ENCODE measurements at regions not wholly inside any gene's neighbourhood (a gene's known extent, or its start where the extent isn't known, plus 50 kb on each side); places are given as distances from the start of the nearest gene placed in this dataset.

DNA sequence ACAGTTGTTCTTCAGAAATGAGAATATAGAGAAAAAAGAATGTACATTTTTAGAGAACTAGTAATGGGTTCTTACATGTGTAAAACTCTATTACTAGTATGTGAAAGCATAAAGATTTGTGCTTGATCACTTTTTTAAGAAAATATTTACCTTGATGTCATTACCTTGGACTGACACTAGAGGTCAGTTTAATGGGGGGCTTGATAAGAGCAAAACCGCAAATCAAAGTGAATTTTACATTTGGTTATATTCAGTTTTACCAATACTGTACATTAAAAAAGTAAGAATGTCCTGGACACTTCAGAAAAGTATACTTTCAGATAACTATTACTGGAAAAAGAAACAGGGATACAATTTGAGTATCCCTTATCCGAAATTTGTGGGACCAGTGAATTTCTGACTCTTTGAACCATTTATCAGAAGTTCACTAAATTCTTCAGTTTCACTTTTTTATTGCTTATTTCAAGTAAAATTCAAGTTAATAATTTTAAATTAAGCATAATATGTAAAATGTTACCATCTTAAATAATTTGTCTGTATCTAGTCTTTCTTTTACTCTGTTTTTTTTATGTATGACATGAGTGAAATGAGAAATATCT lies 1149.5 kb downstream of the DSC3 start:
- peaks cover 5% of the 10 kb centered on the region for H3K9me3 ChIP-seq (replicated peaks; ENCODE audit: control insufficient read depth, low read depth, low read length)
- H3K4me1 ChIP-seq (ENCODE audit: control insufficient read depth, insufficient read depth, low read length) = no peaks in the 10 kb centered on the region
- WGBS (ENCODE audit: insufficient coverage) = no CpG with 5 or more reads among the region's 2 CpGs
- no peaks in the 10 kb centered on the region for H3K36me3 ChIP-seq (ENCODE audit: control insufficient read depth, insufficient read depth, low read length)
- H3K4me3 ChIP-seq (ENCODE audit: low read length) = no peak overlapping the region
- DNase-seq = peak; percentile 4
- H3K27ac ChIP-seq (ENCODE audit: low read length) = no peak overlapping the region
- H3K27me3 ChIP-seq (ENCODE audit: control insufficient read depth, insufficient read depth, low read length) = no peaks in the 10 kb centered on the region

DNA sequence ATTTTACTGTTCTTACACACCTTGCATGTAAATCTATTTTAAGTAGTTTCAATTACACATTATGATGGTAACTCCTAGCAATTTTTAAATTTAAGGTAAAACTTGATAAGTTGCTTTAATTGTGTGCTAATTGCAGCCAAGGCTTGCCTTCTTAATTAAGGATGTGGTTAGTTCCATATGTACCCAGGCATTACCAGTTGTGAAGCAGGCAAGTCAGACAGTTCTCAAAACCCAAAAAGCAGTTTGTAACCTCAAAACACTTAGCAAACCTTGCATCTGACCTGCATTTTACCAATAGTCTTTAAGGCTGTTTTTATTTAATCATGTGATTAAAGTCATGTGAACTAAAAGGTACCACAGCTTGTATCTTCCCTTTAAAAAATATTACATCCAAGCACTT lies 1159.4 kb downstream of the DSC3 start:
- no peaks in the 10 kb centered on the region for H3K27me3 ChIP-seq (ENCODE audit: control insufficient read depth, insufficient read depth, low read length)
- H3K27ac ChIP-seq (ENCODE audit: low read length) = no peak overlapping the region
- DNase-seq = no peak
- H3K9me3 ChIP-seq (replicated peaks; ENCODE audit: control insufficient read depth, low read depth, low read length) = no peaks in the 10 kb centered on the region
- H3K36me3 ChIP-seq (ENCODE audit: control insufficient read depth, insufficient read depth, low read length) = no peaks in the 10 kb centered on the region
- no peak overlapping the region for H3K4me3 ChIP-seq (ENCODE audit: low read length)
- H3K4me1 ChIP-seq (ENCODE audit: control insufficient read depth, insufficient read depth, low read length) = no peaks in the 10 kb centered on the region

DNA sequence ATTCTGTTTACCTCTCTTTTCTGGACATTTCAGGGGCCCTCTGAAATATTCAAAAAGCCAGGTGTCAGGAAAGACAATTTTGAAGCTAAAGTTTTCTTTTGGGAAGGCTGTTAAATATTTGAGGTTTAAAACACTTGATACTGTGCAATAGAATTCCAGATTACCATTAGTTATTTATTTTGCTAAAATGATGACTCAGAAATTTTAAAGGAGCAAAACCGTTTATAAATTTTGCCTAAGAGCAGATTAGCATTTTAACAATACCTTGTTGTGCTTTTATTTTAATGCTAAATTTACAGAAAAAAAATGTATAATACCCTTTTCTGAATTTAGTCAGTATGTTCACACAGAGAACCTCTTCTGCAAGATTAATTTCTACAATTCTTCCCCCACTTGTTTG lies 1159.9 kb downstream of the DSC3 start:
- H3K4me3 ChIP-seq (ENCODE audit: low read length) = no peak overlapping the region
- no peak overlapping the region for H3K27ac ChIP-seq (ENCODE audit: low read length)
- no peaks in the 10 kb centered on the region for H3K27me3 ChIP-seq (ENCODE audit: control insufficient read depth, insufficient read depth, low read length)
- H3K9me3 ChIP-seq (replicated peaks; ENCODE audit: control insufficient read depth, low read depth, low read length) = no peaks in the 10 kb centered on the region
- DNase-seq = no peak
- H3K36me3 ChIP-seq (ENCODE audit: control insufficient read depth, insufficient read depth, low read length) = no peaks in the 10 kb centered on the region
- no CpG with 5 or more reads among the region's 1 CpG for WGBS (ENCODE audit: insufficient coverage)
- no peaks in the 10 kb centered on the region for H3K4me1 ChIP-seq (ENCODE audit: control insufficient read depth, insufficient read depth, low read length)

GRCh38 chr18:29879763-29880162 lies 1162.8 kb downstream of the DSC3 start:
- Histone ChIP-seq H3K9me3 (replicated peaks; ENCODE audit: control insufficient read depth, low read depth, low read length) (peaks cover 8% of the 10 kb centered on the region), H3K36me3 (ENCODE audit: control insufficient read depth, insufficient read depth, low read length) (no peaks in the 10 kb centered on the region), H3K4me3 (ENCODE audit: low read length) (no peak overlapping the region), H3K4me1 (ENCODE audit: control insufficient read depth, insufficient read depth, low read length) (no peaks in the 10 kb centered on the region), H3K27ac (ENCODE audit: low read length) (no peak overlapping the region), H3K27me3 (ENCODE audit: control insufficient read depth, insufficient read depth, low read length) (no peaks in the 10 kb centered on the region)
- WGBS (ENCODE audit: insufficient coverage) = 20% methylated on average over 1 of the region's 2 CpGs
- no peak for DNase-seq

DNA sequence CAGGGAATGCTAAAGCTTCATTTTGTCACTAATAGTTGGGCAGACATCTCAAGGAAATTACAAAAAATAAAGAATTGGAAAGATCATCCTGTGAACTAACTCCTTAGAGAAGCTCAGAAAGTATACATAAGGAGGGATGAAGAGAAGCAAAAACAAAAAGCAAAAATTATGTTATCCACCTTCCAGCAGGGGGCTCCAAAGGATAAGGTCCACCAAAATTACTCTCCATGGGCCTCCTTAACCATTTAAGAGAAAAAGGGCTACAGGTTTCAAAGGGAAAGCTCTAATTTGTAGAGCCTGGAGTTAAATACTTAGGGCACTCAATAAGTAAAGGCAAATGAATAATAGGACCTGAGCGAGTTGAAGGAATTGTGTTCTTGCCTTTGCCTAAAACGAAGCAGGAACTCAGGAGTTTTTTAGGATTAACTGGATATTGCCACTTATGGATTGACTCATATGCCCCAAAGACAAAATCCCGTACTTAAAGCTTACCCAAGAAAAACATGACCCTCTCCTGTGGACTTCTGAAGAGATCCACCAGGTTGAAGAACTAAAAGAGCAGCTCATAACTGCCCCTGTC lies 1167.9 kb downstream of the DSC3 start:
- Histone ChIP-seq H3K36me3 (ENCODE audit: control insufficient read depth, insufficient read depth, low read length) (no peaks in the 10 kb centered on the region), H3K27me3 (ENCODE audit: control insufficient read depth, insufficient read depth, low read length) (no peaks in the 10 kb centered on the region), H3K9me3 (replicated peaks; ENCODE audit: control insufficient read depth, low read depth, low read length) (peaks cover 9% of the 10 kb centered on the region), H3K4me3 (ENCODE audit: low read length) (no peak overlapping the region), H3K27ac (ENCODE audit: low read length) (no peak overlapping the region), H3K4me1 (ENCODE audit: control insufficient read depth, insufficient read depth, low read length) (no peaks in the 10 kb centered on the region)
- DNase-seq = peak; percentile 7
- 71% methylated on average over 1 of the region's 3 CpGs for WGBS (ENCODE audit: insufficient coverage)

DNA sequence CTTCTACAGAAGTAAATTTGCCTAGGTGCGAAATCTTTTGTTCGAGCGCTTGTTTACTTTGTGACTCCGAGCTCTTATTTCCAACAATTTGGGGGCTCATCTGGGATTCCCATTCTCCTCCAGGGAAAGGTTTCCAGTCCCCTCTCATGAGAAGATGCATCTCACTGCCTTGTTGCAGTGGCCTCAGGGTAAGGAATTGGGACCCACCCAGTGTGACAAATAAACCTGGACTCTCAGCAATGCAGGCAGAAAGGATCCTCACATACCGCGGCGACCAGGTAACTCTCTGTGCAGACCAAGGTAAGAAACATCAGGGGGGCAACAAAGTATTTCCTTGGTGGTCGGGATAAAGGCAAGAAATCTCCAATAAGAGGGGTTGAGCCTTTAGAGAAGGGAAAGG lies 1169.3 kb downstream of the DSC3 start:
- H3K4me3 ChIP-seq (ENCODE audit: low read length) = no peak overlapping the region
- H3K9me3 ChIP-seq (replicated peaks; ENCODE audit: control insufficient read depth, low read depth, low read length) = peaks cover 9% of the 10 kb centered on the region
- H3K4me1 ChIP-seq (ENCODE audit: control insufficient read depth, insufficient read depth, low read length) = no peaks in the 10 kb centered on the region
- H3K27ac ChIP-seq (ENCODE audit: low read length) = no peak overlapping the region
- 95% methylated on average over 6 of the region's 8 CpGs for WGBS (ENCODE audit: insufficient coverage)
- H3K36me3 ChIP-seq (ENCODE audit: control insufficient read depth, insufficient read depth, low read length) = no peaks in the 10 kb centered on the region
- H3K27me3 ChIP-seq (ENCODE audit: control insufficient read depth, insufficient read depth, low read length) = no peaks in the 10 kb centered on the region
- no peak for DNase-seq

DNA sequence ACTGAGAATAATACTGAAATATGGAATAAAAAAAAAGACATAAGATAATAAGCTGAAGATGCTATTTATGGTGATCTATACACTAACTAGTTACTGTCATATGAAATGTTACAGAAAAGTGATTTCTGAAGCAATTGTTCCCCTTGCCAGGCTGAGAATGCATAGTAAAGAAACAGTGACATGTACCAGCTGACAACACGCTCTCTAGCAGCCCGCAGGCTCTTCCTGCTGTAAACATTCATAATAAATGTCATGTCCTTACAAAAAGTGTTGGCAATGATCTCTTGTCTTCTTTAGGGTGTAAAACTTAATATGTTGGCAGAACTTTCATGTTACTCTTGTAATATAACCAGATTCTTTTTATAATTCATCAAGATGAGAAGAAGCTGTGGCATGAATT lies 1171.3 kb downstream of the DSC3 start:
- DNase-seq = no peak
- WGBS (ENCODE audit: insufficient coverage) = no CpG with 5 or more reads among the region's 2 CpGs
- no peaks in the 10 kb centered on the region for H3K36me3 ChIP-seq (ENCODE audit: control insufficient read depth, insufficient read depth, low read length)
- no peak overlapping the region for H3K27ac ChIP-seq (ENCODE audit: low read length)
- peaks cover 2% of the 10 kb centered on the region for H3K9me3 ChIP-seq (replicated peaks; ENCODE audit: control insufficient read depth, low read depth, low read length)
- no peaks in the 10 kb centered on the region for H3K27me3 ChIP-seq (ENCODE audit: control insufficient read depth, insufficient read depth, low read length)
- no peaks in the 10 kb centered on the region for H3K4me1 ChIP-seq (ENCODE audit: control insufficient read depth, insufficient read depth, low read length)
- H3K4me3 ChIP-seq (ENCODE audit: low read length) = no peak overlapping the region

GRCh38 chr18:29862824-29863223 lies 1179.7 kb downstream of the DSC3 start:
- Histone ChIP-seq H3K4me3 (ENCODE audit: low read length) (no peak overlapping the region), H3K4me1 (ENCODE audit: control insufficient read depth, insufficient read depth, low read length) (no peaks in the 10 kb centered on the region), H3K36me3 (ENCODE audit: control insufficient read depth, insufficient read depth, low read length) (no peaks in the 10 kb centered on the region), H3K27me3 (ENCODE audit: control insufficient read depth, insufficient read depth, low read length) (no peaks in the 10 kb centered on the region), H3K9me3 (replicated peaks; ENCODE audit: control insufficient read depth, low read depth, low read length) (no peaks in the 10 kb centered on the region), H3K27ac (ENCODE audit: low read length) (no peak overlapping the region)
- WGBS (ENCODE audit: insufficient coverage) = no CpG with 5 or more reads among the region's 1 CpG
- no peak for DNase-seq

GRCh38 chr18:29855637-29856036 lies 1186.9 kb downstream of the DSC3 start:
- 0% methylated on average over 1 of the region's 1 CpG for WGBS (ENCODE audit: insufficient coverage)
- H3K27me3 ChIP-seq (ENCODE audit: control insufficient read depth, insufficient read depth, low read length) = no peaks in the 10 kb centered on the region
- H3K4me3 ChIP-seq (ENCODE audit: low read length) = no peak overlapping the region
- no peaks in the 10 kb centered on the region for H3K9me3 ChIP-seq (replicated peaks; ENCODE audit: control insufficient read depth, low read depth, low read length)
- no peaks in the 10 kb centered on the region for H3K4me1 ChIP-seq (ENCODE audit: control insufficient read depth, insufficient read depth, low read length)
- no peak overlapping the region for H3K27ac ChIP-seq (ENCODE audit: low read length)
- no peak for DNase-seq
- H3K36me3 ChIP-seq (ENCODE audit: control insufficient read depth, insufficient read depth, low read length) = no peaks in the 10 kb centered on the region

- peaks cover 2% of the 10 kb centered on the region for H3K9me3 ChIP-seq (replicated peaks; ENCODE audit: control insufficient read depth, low read depth, low read length)
Measured at GRCh38 chr18:29853126-29853525, 1189.4 kb downstream of the DSC3 start.

GRCh38 chr18:29849144-29849543 lies 1193.4 kb downstream of the DSC3 start:
- DNase-seq = no peak
- H3K4me3 ChIP-seq (ENCODE audit: low read length) = no peak overlapping the region
- 100% methylated on average over 1 of the region's 1 CpG for WGBS (ENCODE audit: insufficient coverage)
- no peak overlapping the region for H3K27ac ChIP-seq (ENCODE audit: low read length)
- H3K4me1 ChIP-seq (ENCODE audit: control insufficient read depth, insufficient read depth, low read length) = no peaks in the 10 kb centered on the region
- no peaks in the 10 kb centered on the region for H3K36me3 ChIP-seq (ENCODE audit: control insufficient read depth, insufficient read depth, low read length)
- H3K27me3 ChIP-seq (ENCODE audit: control insufficient read depth, insufficient read depth, low read length) = no peaks in the 10 kb centered on the region
- peaks cover 5% of the 10 kb centered on the region for H3K9me3 ChIP-seq (replicated peaks; ENCODE audit: control insufficient read depth, low read depth, low read length)

More at GRCh38 chr18:29853126-29853525, 1189.4 kb downstream of the DSC3 start:
- Histone ChIP-seq H3K4me3 (ENCODE audit: low read length) (no peak overlapping the region), H3K27ac (ENCODE audit: low read length) (no peak overlapping the region), H3K27me3 (ENCODE audit: control insufficient read depth, insufficient read depth, low read length) (no peaks in the 10 kb centered on the region), H3K4me1 (ENCODE audit: control insufficient read depth, insufficient read depth, low read length) (no peaks in the 10 kb centered on the region), H3K36me3 (ENCODE audit: control insufficient read depth, insufficient read depth, low read length) (no peaks in the 10 kb centered on the region)
- DNase-seq = peak; percentile 4

Data from muscle of leg (tissue), 3 donors.